ENCODE measurements at regions not wholly inside any gene's neighbourhood (a gene's known extent, or its start where the extent isn't known, plus 50 kb on each side); places are given as distances from the start of the nearest gene placed in this dataset.

- no CpG with 5 or more reads among the region's 2 CpGs for WGBS (ENCODE audit: extremely low coverage, insufficient read length, low lambda C conversion rate)
These were observed 767.4 kb downstream of the IRX1 start for GRCh38 chr5:4363045-4363444.

More at GRCh38 chr5:4363045-4363444, 767.4 kb downstream of the IRX1 start:
- Histone ChIP-seq H3K9me3 (ENCODE audit: control insufficient read depth, low read depth, low read length) (no peaks in the 10 kb centered on the region), H2AFZ (ENCODE audit: low read length) (no peak overlapping the region), H3K9ac (ENCODE audit: extremely low read depth, insufficient read length, low read length) (no peak overlapping the region), H4K91ac (ENCODE audit: insufficient read length, low read depth, low read length) (no peak overlapping the region), H3K79me1 (ENCODE audit: insufficient read depth, low read depth, low read length, poor library complexity, severe bottlenecking) (no peaks in the 10 kb centered on the region), H2BK20ac (ENCODE audit: low read depth, low read length, poor library complexity, severe bottlenecking) (no peak overlapping the region), H3K79me2 (ENCODE audit: insufficient read depth, low read length) (no peaks in the 10 kb centered on the region), H2BK15ac (ENCODE audit: low read depth, low read length) (no peak overlapping the region), H2BK12ac (ENCODE audit: insufficient read length, low read depth, low read length) (no peak overlapping the region), H3K14ac (ENCODE audit: insufficient read depth, low read length) (no peak overlapping the region), H2AK5ac (ENCODE audit: insufficient read length, low read length) (no peak overlapping the region), H4K8ac (replicated peaks; ENCODE audit: insufficient read length, low read depth, low read length) (no peak overlapping the region), H2BK5ac (ENCODE audit: insufficient read length, low read length) (no peak overlapping the region), H2BK120ac (ENCODE audit: low read depth, low read length, poor library complexity, severe bottlenecking) (no peak overlapping the region), H3K18ac (ENCODE audit: insufficient read length, low read depth, low read length) (no peak overlapping the region), H4K20me1 (ENCODE audit: control insufficient read depth, insufficient read depth, insufficient read length) (no peaks in the 10 kb centered on the region), H3K27me3 (ENCODE audit: insufficient read depth, low read length) (no peaks in the 10 kb centered on the region), H3K27ac (ENCODE audit: insufficient read length, low read depth, low read length) (no peak overlapping the region), H3K4me2 (ENCODE audit: insufficient read depth, insufficient read length, low read length) (no peak overlapping the region), H3K4me1 (ENCODE audit: insufficient read depth, low read length) (no peaks in the 10 kb centered on the region), H3K4ac (ENCODE audit: low read depth, low read length) (no peak overlapping the region), H3K23me2 (ENCODE audit: insufficient read length, low read depth, low read length, poor library complexity, severe bottlenecking) (no peaks in the 10 kb centered on the region), H3T11ph (ENCODE audit: low read length) (no peak overlapping the region), H3K23ac (ENCODE audit: insufficient read length, low read depth, low read length) (no peak overlapping the region), H3K56ac (ENCODE audit: insufficient read length, low read depth, low read length) (no peak overlapping the region), H4K5ac (ENCODE audit: insufficient read length, low read depth, low read length) (no peak overlapping the region)
- Mint-ChIP-seq H3K4me1 (no peaks in the 10 kb centered on the region), H3K36me3 (ENCODE audit: insufficient read depth in 1 of 3, low read depth in 3 of 3) (no peaks in the 10 kb centered on the region), H3K27ac (no peak overlapping the region), H3K9me3 (no peaks in the 10 kb centered on the region), H3K27me3 (ENCODE audit: low read depth) (no peaks in the 10 kb centered on the region), H3K4me3 (no peak overlapping the region)
- no peak for DNase-seq
- TF ChIP-seq CTCF (conservative IDR thresholded peaks at IDR 0.05), result no peak

All from H9 (cell line).